GM12878 (cell line): ENCODE measurements at regions not wholly inside any gene's neighbourhood (a gene's known extent, or its start where the extent isn't known, plus 50 kb on each side); places are given as distances from the start of the nearest gene placed in this dataset.

Experiments used
- ATAC-seq: fragments of 200-7000 bp; cut with Tn5 transposase; 3 replicates; pipeline ENCODE4 v1.9.1; 2020; ENCODE audit warnings: mild to moderate bottlenecking, moderate library complexity
- BruUV-seq: library from RNA; stranded (reverse); fragments of 400-500 nt; replicated peaks from 2 replicates; lab custom pipeline; 2021; lab: Mats Ljungman, UMichigan
- CTCF ChIA-PET: fragments of 300-600 bp; sonication (Branson Sonifier 250); formaldehyde crosslinking; extraction: SDS; loops from one replicate; lab custom pipeline; 2021; ENCODE audit warnings: inconsistent platforms; lab: Yijun Ruan, JAX
- POLR2A ChIA-PET: fragments of 350-600 bp; formaldehyde crosslinking; extraction: SDS; loops from one replicate; lab custom pipeline; 2021; ENCODE audit warnings: inconsistent platforms; lab: Charles Lee
- RAD21 ChIA-PET: fragments of 300-600 bp; sonication (Branson Sonifier 250); formaldehyde crosslinking; loops from one replicate; lab custom pipeline; 2023; ENCODE audit warnings: antibody characterized with exemption; ENCODE audit not compliant: unreplicated experiment; lab: Charles Lee
- SMC1A ChIA-PET: fragments of 300-600 bp; sonication (Branson Sonifier 250); formaldehyde crosslinking; loops from one replicate; lab custom pipeline; 2023; ENCODE audit not compliant: unreplicated experiment, uncharacterized antibody; lab: Charles Lee
- DNase-seq: peaks from one replicate; pipeline ENCODE4 v3.0.0-alpha.2; 2011; ENCODE audit warnings: low read depth, low spot score
- FAIRE-seq: peaks from 3 replicates; lab custom pipeline; 2011; peaks lifted over from hg19 to GRCh38; lab: Jason Lieb, UNC
- H2AFZ ChIP-seq: 2 replicates; pipeline ENCODE4 v1.6.0; 2011; ENCODE audit warnings: low read depth, low read length, control low read depth; ENCODE audit not compliant: control insufficient read depth
- H3K27ac ChIP-seq: 2 replicates; pipeline ENCODE4 v1.5.1; 2011; ENCODE audit warnings: control low read depth; ENCODE audit not compliant: control insufficient read depth, insufficient read depth
- H3K27me3 ChIP-seq, 2 experiments: replicated peaks in 1 of 2; 2 replicates each; pipeline versions ENCODE4 v1.6.0 to v1.6.1; 2011; ENCODE audit warnings: low read length in 1 of 2; ENCODE audit not compliant: control insufficient read depth in 2 of 2, insufficient read depth in 2 of 2
- H3K36me3 ChIP-seq, 2 experiments: 2 replicates each; pipeline ENCODE4 v1.5.1; 2011; ENCODE audit warnings: low read length in 1 of 2; ENCODE audit not compliant: control insufficient read depth in 2 of 2, insufficient read depth in 2 of 2
- H3K4me1 ChIP-seq: 2 replicates; pipeline ENCODE4 v1.6.1; 2011; ENCODE audit warnings: mild to moderate bottlenecking, low read length, moderate library complexity, mixed read lengths; ENCODE audit not compliant: control insufficient read depth, insufficient read depth
- H3K4me2 ChIP-seq: 2 replicates; pipeline ENCODE4 v1.6.0; 2011; ENCODE audit warnings: control low read depth; ENCODE audit not compliant: control insufficient read depth, insufficient read depth
- H3K4me3 ChIP-seq: fragments of 200-600 bp; sonication (generic); 2 replicates; pipeline ENCODE4 v1.5.1; 2016
- H3K79me2 ChIP-seq: 2 replicates; pipeline ENCODE4 v1.6.0; 2011; ENCODE audit warnings: low read length; ENCODE audit not compliant: control insufficient read depth, insufficient read depth
- H3K9ac ChIP-seq: 2 replicates; pipeline ENCODE4 v1.8.0; 2011; ENCODE audit warnings: low read length, control low read depth, mixed read lengths; ENCODE audit not compliant: control insufficient read depth, insufficient read depth
- H3K9me3 ChIP-seq: replicated peaks from 3 replicates; pipeline ENCODE4 v1.5.1; 2011; ENCODE audit warnings: mild to moderate bottlenecking, low read length; ENCODE audit not compliant: control insufficient read depth, insufficient read depth
- H4K20me1 ChIP-seq: 2 replicates; pipeline ENCODE4 v1.6.0; 2011; ENCODE audit not compliant: control insufficient read depth, insufficient read depth
- CEBPZ ChIP-seq: fragments of 150-350 bp; IDR thresholded peaks from 2 replicates; pipeline ENCODE4 v1.6.1; 2016; ENCODE audit warnings: low read depth, low read length
- CREB1 ChIP-seq: IDR thresholded peaks from 2 replicates; pipeline ENCODE4 v1.6.1; 2012; ENCODE audit warnings: low read depth, mild to moderate bottlenecking, inconsistent platforms
- EZH2 ChIP-seq: IDR thresholded peaks from 2 replicates; pipeline ENCODE4 v1.6.1; 2012; ENCODE audit warnings: low read depth, mild to moderate bottlenecking, control low read depth, inconsistent platforms, low read length, borderline replicate concordance; ENCODE audit not compliant: control insufficient read depth
- GATAD2B ChIP-seq: fragments of 450-650 bp; conservative IDR thresholded peaks from 2 replicates; pipeline ENCODE4 v1.6.1; 2017; ENCODE audit warnings: low read depth, mild to moderate bottlenecking, moderate library complexity
- KAT2A ChIP-seq: conservative IDR thresholded peaks from 2 replicates; pipeline ENCODE4 v1.6.1; 2011; ENCODE audit warnings: low read depth, low read length; ENCODE audit not compliant: control insufficient read depth
- NFXL1 ChIP-seq: fragments of 450-650 bp; IDR thresholded peaks from 2 replicates; pipeline ENCODE4 v1.6.1; 2017; ENCODE audit warnings: antibody characterized with exemption, mild to moderate bottlenecking, borderline replicate concordance
- NR2F1 ChIP-seq: fragments of 450-650 bp; conservative IDR thresholded peaks from 2 replicates; pipeline ENCODE4 v1.6.1; 2017; ENCODE audit warnings: mild to moderate bottlenecking
- PAX8 ChIP-seq: fragments of 450-650 bp; IDR thresholded peaks from 2 replicates; pipeline ENCODE4 v1.6.1; 2017; ENCODE audit warnings: mild to moderate bottlenecking, moderate library complexity
- POLR2AphosphoS5 ChIP-seq: IDR thresholded peaks from 2 replicates; pipeline ENCODE4 v1.6.1; 2011; ENCODE audit warnings: mild to moderate bottlenecking, low read length, inconsistent platforms
- SMAD1 ChIP-seq: fragments of 450-650 bp; IDR thresholded peaks from 2 replicates; pipeline ENCODE4 v1.6.1; 2018; ENCODE audit warnings: mild to moderate bottlenecking, low read depth; ENCODE audit not compliant: partially characterized antibody
- USF1 ChIP-seq: IDR thresholded peaks from 2 replicates; pipeline ENCODE4 v1.6.1; 2011; ENCODE audit warnings: borderline replicate concordance, low read depth, mild to moderate bottlenecking, moderate library complexity, mixed read lengths, low read length; ENCODE audit not compliant: insufficient read depth; ENCODE audit errors: extremely low read length
- ZBTB40 ChIP-seq: fragments of 450-650 bp; IDR thresholded peaks from 2 replicates; pipeline ENCODE4 v1.6.1; 2016; ENCODE audit warnings: mild to moderate bottlenecking, moderate library complexity, borderline replicate concordance
- ZNF274 ChIP-seq: IDR thresholded peaks from one replicate; pipeline ENCODE4 v1.8.0; 2011; ENCODE audit not compliant: insufficient read length, insufficient read depth
- WGBS: methylation state at CpG from one replicate; pipeline ENCODE4 v1.1.6; 2016; ENCODE audit warnings: low lambda C conversion rate; ENCODE audit not compliant: insufficient replicate concordance, insufficient coverage; ENCODE audit errors: missing lambda C conversion rate; 5-methylcytosine and 5-hydroxymethylcytosine counted together
- in situ Hi-C: fragments of 300-500 bp; cut with MboI; formaldehyde crosslinking; loops from 9 replicates; pipeline ENCODE4 v1.14.3; 2018; ENCODE audit warnings: mixed read lengths
- intact Hi-C: fragments of 100-400 bp; cut with micrococcal nuclease; formaldehyde crosslinking; loops from one replicate; pipeline ENCODE4 v1.14.2; 2022; ENCODE audit not compliant: unreplicated experiment

- TF ChIP-seq CEBPZ (no peak), USF1 (no peak)
Measured at GRCh38 chr3:116974702-116975101, 265.1 kb downstream of the TUSC7 start (continued).

- no peak for FAIRE-seq
Measured at GRCh38 chr3:116977441-116977840, 267.9 kb downstream of the TUSC7 start.

More at GRCh38 chr3:116977441-116977840, 267.9 kb downstream of the TUSC7 start:
- CTCF ChIA-PET: no interaction called here
- SMC1A ChIA-PET: no interaction called here
- intact Hi-C loops (no loop called here), in situ Hi-C loops (no loop called here)
- BruUV-seq: no TSS peak
- no peak for DNase-seq
- WGBS: 0% methylated on average over 1 of the region's 1 CpG
- no peak for TF ChIP-seq EZH2
- TF ChIP-seq NFXL1: no peak
- TF ChIP-seq GATAD2B: no peak
- TF ChIP-seq ZBTB40: no peak
- no peak for TF ChIP-seq ZNF274
- TF ChIP-seq POLR2AphosphoS5: no peak
- no peak for TF ChIP-seq SMAD1
- no peak for TF ChIP-seq CREB1
- TF ChIP-seq PAX8: no peak
- TF ChIP-seq KAT2A: no peak
- no peak for TF ChIP-seq NR2F1
- no peak for ATAC-seq
- Histone ChIP-seq H3K9ac (no peak overlapping the region), H3K4me3 (no peak overlapping the region), H4K20me1 (no peaks in the 10 kb centered on the region), H2AFZ (no peak overlapping the region), H3K27me3 (no peaks in the 10 kb centered on the region), H3K9me3 (no peaks in the 10 kb centered on the region), H3K4me1 (no peaks in the 10 kb centered on the region), H3K27ac (no peak overlapping the region), H3K36me3 (no peaks in the 10 kb centered on the region), H3K79me2 (no peaks in the 10 kb centered on the region), H3K4me2 (no peak overlapping the region)
- POLR2A ChIA-PET: no interaction called here
- RAD21 ChIA-PET: no interaction called here
